ENCODE measurements at regions not wholly inside any gene's neighbourhood (a gene's known extent, or its start where the extent isn't known, plus 50 kb on each side); places are given as distances from the start of the nearest gene placed in this dataset.

GRCh38 chr2:51859260-51859659, 827.3 kb upstream of the NRXN1 start:
- TF ChIP-seq, protein P1, sequence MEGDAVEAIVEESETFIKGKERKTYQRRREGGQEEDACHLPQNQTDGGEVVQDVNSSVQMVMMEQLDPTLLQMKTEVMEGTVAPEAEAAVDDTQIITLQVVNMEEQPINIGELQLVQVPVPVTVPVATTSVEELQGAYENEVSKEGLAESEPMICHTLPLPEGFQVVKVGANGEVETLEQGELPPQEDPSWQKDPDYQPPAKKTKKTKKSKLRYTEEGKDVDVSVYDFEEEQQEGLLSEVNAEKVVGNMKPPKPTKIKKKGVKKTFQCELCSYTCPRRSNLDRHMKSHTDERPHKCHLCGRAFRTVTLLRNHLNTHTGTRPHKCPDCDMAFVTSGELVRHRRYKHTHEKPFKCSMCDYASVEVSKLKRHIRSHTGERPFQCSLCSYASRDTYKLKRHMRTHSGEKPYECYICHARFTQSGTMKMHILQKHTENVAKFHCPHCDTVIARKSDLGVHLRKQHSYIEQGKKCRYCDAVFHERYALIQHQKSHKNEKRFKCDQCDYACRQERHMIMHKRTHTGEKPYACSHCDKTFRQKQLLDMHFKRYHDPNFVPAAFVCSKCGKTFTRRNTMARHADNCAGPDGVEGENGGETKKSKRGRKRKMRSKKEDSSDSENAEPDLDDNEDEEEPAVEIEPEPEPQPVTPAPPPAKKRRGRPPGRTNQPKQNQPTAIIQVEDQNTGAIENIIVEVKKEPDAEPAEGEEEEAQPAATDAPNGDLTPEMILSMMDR (IDR thresholded peaks at IDR 0.05; ENCODE audit: borderline replicate concordance, insufficient read depth, low read depth, low read length): no peak
- H3K4me3 ChIP-seq (ENCODE audit: low read depth, low read length): no peak overlapping the region

GRCh38 chr2:51855683-51856082, 823.8 kb upstream of the NRXN1 start:
- TF ChIP-seq, protein P1 (IDR thresholded peaks at IDR 0.05; ENCODE audit: borderline replicate concordance, insufficient read depth, low read depth, low read length): no peak
- H3K4me3 ChIP-seq (ENCODE audit: low read depth, low read length): no peak overlapping the region

DNA sequence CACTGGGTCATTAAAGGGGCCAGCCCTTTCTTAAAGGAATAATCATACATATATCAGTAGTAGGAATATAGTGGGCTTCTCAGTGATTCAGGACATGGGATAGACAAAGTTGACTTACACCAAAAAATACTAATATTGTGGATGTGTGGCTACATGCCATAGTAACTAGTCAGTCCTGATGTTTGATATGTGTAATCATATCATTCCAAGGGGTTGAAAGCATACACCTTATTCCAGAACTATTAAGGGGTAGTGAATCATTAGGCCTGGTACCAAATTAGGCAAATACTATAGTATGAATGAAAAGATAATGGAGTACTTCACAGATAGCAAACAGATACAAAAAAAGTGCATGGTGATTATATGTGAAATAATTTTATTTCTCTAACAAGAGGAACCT, 814.9 kb upstream of the NRXN1 start:
- TF ChIP-seq, protein P1 (IDR thresholded peaks at IDR 0.05; ENCODE audit: borderline replicate concordance, insufficient read depth, low read depth, low read length): no peak
- H3K4me3 ChIP-seq (ENCODE audit: low read depth, low read length): no peak overlapping the region

GRCh38 chr2:51846018-51846417, 814.1 kb upstream of the NRXN1 start:
- no peak overlapping the region for H3K4me3 ChIP-seq (ENCODE audit: low read depth, low read length)
- TF ChIP-seq, protein P1 (IDR thresholded peaks at IDR 0.05; ENCODE audit: borderline replicate concordance, insufficient read depth, low read depth, low read length): no peak

DNA sequence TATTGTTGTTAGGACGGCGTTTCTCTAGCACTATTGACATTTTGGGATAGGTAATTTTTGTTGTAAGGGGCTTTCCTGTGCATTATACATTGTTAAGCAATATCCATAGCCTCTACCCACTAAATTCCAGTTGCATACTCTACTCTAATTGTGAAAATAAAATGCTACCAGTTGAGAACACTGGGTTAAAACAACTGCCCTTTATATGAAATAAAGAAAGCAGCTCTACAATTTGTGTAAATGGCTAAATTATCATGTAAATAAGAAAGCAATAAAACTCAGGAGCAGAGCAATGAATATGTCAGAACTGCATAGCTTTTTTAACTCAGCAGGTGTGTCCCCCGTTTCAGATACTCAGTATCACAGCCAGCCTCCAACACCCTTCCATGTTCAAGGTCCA, 812.7 kb upstream of the NRXN1 start:
- TF ChIP-seq, protein P1 (IDR thresholded peaks at IDR 0.05; ENCODE audit: borderline replicate concordance, insufficient read depth, low read depth, low read length): no peak
- no peak overlapping the region for H3K4me3 ChIP-seq (ENCODE audit: low read depth, low read length)

GRCh38 chr2:51829477-51829876, 797.5 kb upstream of the NRXN1 start:
- TF ChIP-seq, protein P1 (IDR thresholded peaks at IDR 0.05; ENCODE audit: borderline replicate concordance, insufficient read depth, low read depth, low read length): no peak
- no peak overlapping the region for H3K4me3 ChIP-seq (ENCODE audit: low read depth, low read length)

DNA sequence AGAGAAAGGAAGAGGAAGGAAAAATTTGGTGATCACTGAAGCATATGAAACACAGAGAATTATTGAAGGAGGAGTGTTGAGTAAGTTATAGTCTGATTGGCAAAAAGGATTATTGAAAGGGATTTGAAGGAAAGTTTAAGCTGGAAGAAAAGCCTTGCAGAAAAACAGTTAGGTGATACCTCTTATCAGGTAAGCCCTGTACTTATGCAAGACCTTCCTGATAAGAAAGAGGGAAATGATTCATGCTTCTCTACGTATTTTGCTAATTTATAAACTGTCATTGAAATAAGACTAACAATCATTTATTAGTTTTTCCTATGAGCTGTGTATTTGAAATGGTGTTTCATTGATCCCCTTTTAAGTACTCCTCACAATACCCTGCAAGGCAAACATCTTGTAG, 793.9 kb upstream of the NRXN1 start:
- H3K4me3 ChIP-seq (ENCODE audit: low read depth, low read length): no peak overlapping the region
- TF ChIP-seq, protein P1 (IDR thresholded peaks at IDR 0.05; ENCODE audit: borderline replicate concordance, insufficient read depth, low read depth, low read length): no peak
